ENCODE measurements at regions not wholly inside any gene's neighbourhood (a gene's known extent, or its start where the extent isn't known, plus 50 kb on each side); places are given as distances from the start of the nearest gene placed in this dataset.

DNA sequence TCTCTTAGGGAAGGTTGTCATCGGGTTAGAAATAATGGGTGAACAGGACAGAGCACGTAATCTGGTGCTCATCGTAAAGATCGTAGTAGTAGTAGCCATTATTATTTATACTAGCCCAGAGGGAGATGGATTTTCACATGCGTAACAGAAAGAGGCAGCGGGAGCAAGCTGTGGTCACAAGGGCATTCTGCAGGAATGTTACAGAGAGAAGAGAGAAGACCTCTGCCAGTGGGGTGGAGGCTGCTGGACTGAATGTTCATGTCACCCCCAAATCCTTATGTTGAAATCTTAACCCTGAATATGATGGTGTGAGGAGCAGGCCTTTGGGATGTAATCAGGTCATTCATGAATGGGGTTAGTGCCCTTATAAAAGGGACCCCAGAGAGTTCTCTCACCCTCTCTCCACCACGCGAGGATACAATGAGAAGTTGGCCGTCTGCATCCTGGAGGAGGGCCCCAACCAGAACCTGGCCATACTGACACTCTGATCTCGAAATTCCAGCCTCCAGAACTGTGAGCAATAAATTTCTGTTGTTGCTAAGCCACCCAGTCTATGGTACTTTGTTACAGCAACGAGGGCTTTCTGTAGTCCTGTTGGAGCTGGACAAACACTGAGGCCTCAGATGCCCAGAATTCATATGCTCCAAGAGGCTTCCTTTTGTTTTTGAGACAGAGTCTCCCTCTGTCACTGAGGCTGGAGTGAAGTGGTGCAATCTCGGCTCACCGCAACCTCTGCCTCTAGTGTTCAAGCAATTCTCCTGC lies 131.2 kb upstream of the MED13L start:
- no peak for TF ChIP-seq POLR2A (IDR thresholded peaks at IDR 0.05; ENCODE audit: low read depth, low read length)
- TF ChIP-seq POLR2AphosphoS5 (IDR thresholded peaks at IDR 0.05; ENCODE audit: low read depth, low read length) = no peak
